Stimulated activated CD8-positive, alpha-beta memory T cell treated with anti-CD3 and anti-CD28 coated beads, Interleukin-12 subunit alpha, Interleukin-12 subunit beta, amount 100 ng/mL, for 1 hour (primary cell): ENCODE measurements at regions not wholly inside any gene's neighbourhood (a gene's known extent, or its start where the extent isn't known, plus 50 kb on each side); places are given as distances from the start of the nearest gene placed in this dataset.

ENCODE experiments used
- DNase-seq: peaks from one replicate; pipeline ENCODE4 v3.0.0-alpha.2; 2020; ENCODE audit warnings: low read depth

DNA sequence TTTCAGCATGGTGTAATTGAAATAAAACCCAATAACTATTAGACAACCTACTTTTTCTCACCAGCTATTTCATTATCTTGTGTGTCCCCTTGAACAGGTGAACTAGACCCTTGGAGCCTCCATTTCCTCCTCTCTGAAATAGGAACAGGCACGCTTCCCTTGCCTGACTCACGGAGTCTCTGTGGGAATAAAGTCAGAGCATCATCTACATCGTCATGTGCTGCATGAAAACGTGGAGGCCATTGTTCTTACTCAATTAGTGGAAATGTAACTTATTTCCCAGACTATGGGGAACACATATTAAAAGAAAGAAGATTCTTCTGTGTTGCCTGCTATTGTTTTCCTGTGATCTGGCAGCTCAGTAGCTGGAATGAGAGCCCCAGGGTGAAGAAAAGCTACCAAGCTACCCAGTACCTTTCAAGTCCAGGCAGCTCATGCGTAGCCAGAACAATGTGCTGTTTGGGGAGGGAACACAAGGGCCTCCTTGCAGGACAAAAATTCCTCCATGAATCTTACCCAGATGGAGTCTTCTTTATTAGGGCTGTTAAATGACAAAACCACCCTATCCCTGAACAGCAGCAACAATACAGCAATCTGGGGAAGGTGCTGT is 59.8 kb downstream of the SOX11 start:
- no peak for DNase-seq

DNA sequence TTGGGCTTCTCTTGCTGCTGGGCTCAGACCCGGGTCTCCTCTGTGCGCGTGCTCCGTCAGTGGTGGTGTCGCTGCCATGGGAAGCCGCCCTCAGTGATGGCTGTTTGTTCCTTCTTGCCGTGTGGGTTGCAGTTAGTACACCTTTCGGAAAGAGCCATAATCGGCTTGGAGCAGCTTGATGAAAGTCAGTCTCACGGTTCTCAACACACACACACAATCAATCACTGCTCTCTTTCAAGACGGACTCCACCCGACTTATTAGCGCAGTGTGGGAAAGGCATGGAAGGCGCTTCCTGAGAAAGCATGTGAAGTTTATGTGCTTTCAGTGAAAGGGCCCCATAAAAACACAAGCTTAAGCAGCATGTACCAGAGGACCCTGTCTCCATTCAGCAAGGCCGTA is 64.1 kb downstream of the SOX11 start:
- DNase-seq: no peak

- no peak for DNase-seq
Observed at GRCh38 chr2:5758346-5758745, 66.2 kb downstream of the SOX11 start.

GRCh38 chr2:5759949-5760348 is 67.8 kb downstream of the SOX11 start:
- no peak for DNase-seq

DNA sequence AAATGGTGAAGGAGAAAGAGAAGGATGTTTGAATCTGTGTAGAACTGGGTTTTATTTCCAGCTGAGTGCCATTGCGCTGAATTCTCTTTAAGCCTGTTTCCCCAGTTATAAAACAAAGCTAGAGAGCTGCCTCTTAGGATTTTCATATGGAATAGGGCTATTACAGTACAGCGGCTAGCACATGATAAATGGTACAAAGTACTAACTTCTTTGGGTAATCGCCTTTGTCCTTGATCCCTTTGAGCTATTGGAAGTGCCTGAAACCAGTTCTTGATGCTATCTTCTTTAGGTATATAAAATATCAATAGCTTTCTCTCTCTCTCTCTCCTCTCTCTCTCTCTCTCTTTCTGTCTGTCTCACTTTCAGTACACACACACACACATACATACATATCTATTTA is 71.3 kb downstream of the SOX11 start:
- no peak for DNase-seq

DNA sequence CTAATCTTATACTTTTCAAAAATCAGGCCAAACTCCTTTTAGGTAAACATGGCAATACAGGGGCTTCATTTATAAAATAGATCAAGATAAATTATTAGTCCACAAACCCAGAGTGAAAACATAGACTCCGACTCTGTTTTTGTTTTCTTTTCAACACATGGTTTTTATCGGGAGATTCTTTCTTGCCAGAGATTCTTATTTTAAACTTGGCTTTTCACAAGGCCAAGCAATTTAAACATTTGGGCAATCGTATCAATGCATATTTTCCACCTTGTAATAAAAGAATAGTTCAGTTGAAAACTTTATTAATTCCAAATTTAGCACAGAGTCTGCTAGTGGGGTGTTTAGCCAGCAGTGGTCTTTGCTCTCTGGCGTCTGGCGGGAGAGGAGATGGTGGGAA is 71.9 kb downstream of the SOX11 start:
- no peak for DNase-seq

GRCh38 chr2:5766056-5766455 is 73.9 kb downstream of the SOX11 start:
- DNase-seq: no peak

GRCh38 chr2:5766561-5766960 is 74.4 kb downstream of the SOX11 start:
- no peak for DNase-seq

DNA sequence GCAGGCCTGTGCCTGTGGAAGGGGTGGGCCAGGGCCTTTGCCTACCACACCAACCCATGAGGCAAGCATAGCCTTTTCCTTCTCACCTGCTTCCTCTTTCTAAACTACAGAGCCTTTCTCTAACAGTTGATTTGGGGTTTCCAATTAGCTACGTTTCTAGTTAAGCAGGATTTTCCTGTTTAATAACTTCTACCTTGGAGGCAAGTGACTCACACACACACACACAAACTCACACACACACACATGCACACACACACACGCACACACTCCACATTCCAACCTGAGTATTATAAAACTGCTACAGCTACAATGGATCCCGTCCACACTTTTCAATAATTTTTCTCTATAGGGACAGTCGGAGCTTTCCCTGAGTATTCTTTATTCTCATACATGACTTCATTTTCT is 84.9 kb downstream of the SOX11 start:
- DNase-seq: no peak

GRCh38 chr2:5781679-5782078 is 89.5 kb downstream of the SOX11 start:
- no peak for DNase-seq

DNA sequence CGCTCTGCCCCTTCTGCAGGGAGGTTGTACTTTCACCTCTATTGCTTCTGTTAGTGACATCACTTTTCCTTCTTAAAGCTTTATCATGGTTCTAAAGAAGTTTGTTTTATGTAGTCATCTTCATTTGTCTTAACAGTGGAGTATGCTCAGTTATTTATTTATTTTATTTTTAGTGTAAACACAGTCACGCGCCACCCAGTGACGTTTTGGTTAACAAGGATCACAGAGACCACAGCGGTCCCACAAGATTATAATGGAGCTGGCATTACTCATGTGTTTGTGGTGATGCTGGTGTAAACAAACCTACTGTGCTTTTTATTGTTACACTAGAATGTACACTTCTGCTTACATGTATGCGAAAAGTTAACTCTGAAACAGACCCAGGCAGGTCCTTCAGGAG is 89.9 kb downstream of the SOX11 start:
- no peak for DNase-seq

DNA sequence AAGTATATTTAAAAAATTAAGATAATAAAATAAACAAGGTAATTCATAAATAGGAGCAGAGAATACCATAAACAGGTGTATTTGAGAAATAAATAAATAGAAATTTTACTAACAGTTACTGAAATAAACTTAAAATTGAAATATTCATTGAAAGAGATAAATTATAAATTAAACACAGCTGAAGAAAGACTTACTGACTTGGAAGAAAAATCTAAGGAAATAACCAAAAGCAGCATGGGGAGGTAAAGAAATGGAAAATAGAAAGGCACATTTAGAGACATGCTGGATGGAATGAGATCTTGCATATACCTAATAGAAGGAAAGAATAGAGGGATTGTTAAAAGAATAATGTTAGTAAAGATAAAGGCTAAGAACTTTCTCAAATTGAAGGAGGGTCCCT is 96.3 kb downstream of the SOX11 start:
- DNase-seq: no peak

GRCh38 chr2:5791371-5791770 is 99.2 kb downstream of the SOX11 start:
- DNase-seq: no peak

DNA sequence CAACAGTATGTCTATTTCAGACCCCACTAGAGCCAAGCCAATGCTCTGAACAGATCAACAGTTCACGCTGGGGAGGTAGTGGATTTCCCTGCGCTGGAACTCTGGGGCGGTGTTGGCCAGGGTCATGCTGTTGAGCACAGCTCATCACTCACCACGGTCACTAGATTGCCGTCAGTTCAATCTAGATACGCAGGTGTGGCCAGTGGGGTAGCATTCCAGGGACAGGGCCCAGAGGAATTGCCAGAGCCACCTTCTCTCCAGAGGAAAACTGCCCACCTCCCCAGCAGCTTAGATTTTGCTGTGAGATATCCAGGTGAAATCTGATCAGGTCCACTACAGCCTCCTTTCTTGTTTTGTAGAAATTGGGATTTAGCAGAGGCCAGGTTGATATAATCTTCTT is 101.8 kb downstream of the SOX11 start:
- DNase-seq: no peak

- no peak for DNase-seq
Observed at GRCh38 chr2:5798084-5798483, 105.9 kb downstream of the SOX11 start.

GRCh38 chr2:5799348-5799747 is 107.2 kb downstream of the SOX11 start:
- DNase-seq: no peak

DNA sequence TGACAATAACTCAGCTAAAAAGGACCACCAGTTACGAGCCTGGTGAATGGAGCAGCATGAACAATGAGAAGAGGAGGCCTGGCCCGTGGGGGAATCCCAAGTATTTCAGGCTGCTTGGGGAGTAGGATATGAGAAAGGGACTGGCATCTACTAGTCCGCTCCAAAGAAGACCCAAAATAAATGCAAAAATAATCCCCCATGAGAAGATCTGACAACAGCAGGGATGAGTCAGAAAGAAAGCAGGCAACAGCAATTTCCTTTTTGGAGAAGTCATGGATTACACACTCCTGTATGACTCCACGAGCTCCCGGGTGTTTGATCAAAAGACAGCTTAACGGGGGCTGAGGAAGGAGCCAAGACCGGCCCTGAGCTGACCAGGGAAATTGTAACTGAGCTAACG is 111.4 kb downstream of the SOX11 start:
- no peak for DNase-seq

- no peak for DNase-seq
Observed at GRCh38 chr2:5818961-5819600, 126.9 kb downstream of the SOX11 start.

DNA sequence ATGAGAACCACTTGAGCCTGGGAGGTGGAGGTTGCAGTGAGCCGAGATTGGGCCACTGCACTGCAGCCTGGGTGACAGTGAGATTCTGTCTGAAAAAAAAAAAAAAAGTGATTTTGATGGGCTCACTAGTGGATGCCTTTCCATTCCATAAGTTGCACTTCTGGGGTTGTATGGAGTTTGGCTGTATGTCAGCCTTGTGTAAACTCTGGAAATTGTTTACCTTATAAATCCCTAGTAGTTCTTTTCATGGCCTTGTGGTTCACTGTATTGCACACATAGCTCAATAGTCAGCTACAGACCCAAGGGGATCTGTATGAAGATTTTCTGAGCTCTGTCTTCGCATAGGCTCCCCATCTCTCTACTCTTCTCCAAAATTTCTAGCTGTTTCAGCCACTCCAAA is 131.9 kb downstream of the SOX11 start:
- DNase-seq: no peak

DNA sequence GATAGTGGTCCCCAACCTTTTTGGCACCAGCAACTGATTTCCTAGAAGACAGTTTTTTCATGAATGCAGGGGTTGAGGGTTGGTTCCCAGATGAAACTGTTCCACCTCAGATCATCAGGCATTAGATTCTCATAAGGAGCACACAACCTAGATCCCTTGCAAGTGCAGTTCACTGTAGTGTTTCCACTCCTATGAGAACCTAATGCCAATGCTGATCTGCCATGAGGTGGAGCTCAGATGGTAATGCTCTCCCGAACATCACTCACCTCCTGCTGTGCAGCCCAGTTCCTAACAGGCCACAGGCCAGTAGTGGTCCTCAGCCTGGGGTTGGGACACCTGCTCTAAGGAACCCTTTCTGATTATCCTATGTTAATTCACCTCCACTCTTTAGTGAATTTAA is 133.5 kb downstream of the SOX11 start:
- DNase-seq: no peak

- DNase-seq: no peak
Observed at GRCh38 chr2:5826979-5827655, 134.9 kb downstream of the SOX11 start.

- DNase-seq: no peak
Observed at GRCh38 chr2:5834501-5834900, 142.3 kb downstream of the SOX11 start.

DNA sequence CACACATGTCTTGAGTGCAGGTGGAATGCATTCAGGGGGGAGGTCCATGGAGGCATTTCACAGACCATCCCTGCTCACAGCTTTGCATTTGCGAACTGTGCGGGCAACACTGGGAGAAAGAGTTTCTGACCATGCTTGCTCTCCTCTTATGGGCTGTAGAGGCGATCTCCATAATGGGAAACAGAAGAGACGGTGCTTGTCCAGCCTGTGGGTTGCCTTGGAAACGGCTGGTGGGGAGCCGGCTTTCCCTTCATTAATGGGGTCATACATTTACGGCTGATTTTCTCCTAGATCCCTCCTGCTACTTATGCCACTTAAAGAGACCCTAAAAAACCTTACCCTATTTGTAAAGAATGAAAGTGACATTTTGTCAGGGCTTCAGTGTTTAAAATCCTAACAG is 147.4 kb downstream of the SOX11 start:
- no peak for DNase-seq

GRCh38 chr2:5841126-5841525 is 148.9 kb downstream of the SOX11 start:
- DNase-seq: no peak
